A549 (cell line): ENCODE measurements at regions not wholly inside any gene's neighbourhood (a gene's known extent, or its start where the extent isn't known, plus 50 kb on each side); places are given as distances from the start of the nearest gene placed in this dataset.

Experiments used
- ATAC-seq, 2 experiments: fragments of 200-7000 bp in 1 of 2; fragments of >200 bp in 1 of 2; cut with Nextera tagmentation in 1 of 2; cut with Tn5 transposase in 1 of 2; 3 replicates each; pipeline versions ENCODE4 v1.8.0 to v1.9.1; 2018 to 2020; ENCODE audit warnings: mild to moderate bottlenecking in 1 of 2, moderate library complexity in 1 of 2
- CTCF ChIA-PET: fragments of 300-600 bp; sonication (Branson Sonifier 250); formaldehyde crosslinking; extraction: SDS; loops from one replicate; lab custom pipeline; 2021; ENCODE audit warnings: antibody characterized with exemption, inconsistent platforms; lab: Yijun Ruan, JAX
- POLR2A ChIA-PET: fragments of 350-600 bp; formaldehyde crosslinking; extraction: SDS; loops from one replicate; lab custom pipeline; 2021; ENCODE audit warnings: antibody characterized with exemption, inconsistent platforms; lab: Yijun Ruan, JAX
- DNase-seq, 2 experiments: peaks; one replicate each; pipeline versions ENCODE4 v3.0.0 to v3.0.0-alpha.2; 2011 to 2016; ENCODE audit warnings: low read depth in 1 of 2, low spot score in 1 of 2
- FAIRE-seq: peaks from 2 replicates; lab custom pipeline; 2011; peaks lifted over from hg19 to GRCh38; lab: Jason Lieb, UNC
- H3K27ac ChIP-seq, 2 experiments: fragments of >200 bp; sonication (Bioruptor Twin); formaldehyde crosslinking; 3 replicates each; pipeline ENCODE4 v1.5.1; 2016 to 2017
- H3K4me1 ChIP-seq: fragments of >200 bp; sonication (Bioruptor Twin); formaldehyde crosslinking; 3 replicates; pipeline ENCODE4 v1.6.1; 2016
- H3K4me2 ChIP-seq: fragments of >200 bp; sonication (Bioruptor Twin); formaldehyde crosslinking; 3 replicates; pipeline ENCODE4 v1.6.1; 2016
- H3K4me3 ChIP-seq: fragments of >200 bp; sonication (Bioruptor Twin); formaldehyde crosslinking; 3 replicates; pipeline ENCODE4 v1.5.1; 2016
- H3K9me3 ChIP-seq: fragments of >200 bp; sonication (Bioruptor Twin); formaldehyde crosslinking; 3 replicates; pipeline ENCODE4 v1.6.1; 2016
- BHLHE40 ChIP-seq: IDR thresholded peaks from 2 replicates; pipeline ENCODE4 v1.6.1; 2012; ENCODE audit warnings: low read depth, low read length, inconsistent platforms
- CEBPB ChIP-seq, 2 experiments: fragments of >200 bp in 1 of 2; sonication (Bioruptor Twin) in 1 of 2; formaldehyde crosslinking in 1 of 2; IDR thresholded peaks; 2 replicates each; pipeline ENCODE4 v1.6.1; 2012 to 2016
- CTCF ChIP-seq: fragments of >200 bp; sonication (Bioruptor Twin); formaldehyde crosslinking; IDR thresholded peaks from 3 replicates; pipeline ENCODE4 v1.5.1; 2016
- EHF ChIP-seq: fragments of 250-450 bp; sonication (Bioruptor Pico); IDR thresholded peaks from 2 replicates; pipeline ENCODE4 v1.5.0; 2020; ENCODE audit warnings: mild to moderate bottlenecking
- ESRRA ChIP-seq: fragments of 150-350 bp; IDR thresholded peaks from 2 replicates; pipeline ENCODE4 v1.6.1; 2014; ENCODE audit warnings: mild to moderate bottlenecking, low read length, borderline replicate concordance
- FOXS1 ChIP-seq: fragments of 250-450 bp; sonication (Bioruptor Pico); IDR thresholded peaks from 2 replicates; pipeline ENCODE4 v1.5.0; 2020; ENCODE audit warnings: mild to moderate bottlenecking, moderate library complexity
- HDAC2 ChIP-seq: fragments of 200-600 bp; sonication (generic); IDR thresholded peaks from 2 replicates; pipeline ENCODE4 v1.6.1; 2016
- HEYL ChIP-seq: fragments of 250-450 bp; sonication (Bioruptor Pico); IDR thresholded peaks from 2 replicates; pipeline ENCODE4 v1.8.0; 2021; ENCODE audit warnings: mild to moderate bottlenecking, moderate library complexity
- JUN ChIP-seq, 2 experiments: fragments of >200 bp; sonication (Bioruptor Twin); formaldehyde crosslinking; IDR thresholded peaks; 2 replicates in 1 of 2; 3 replicates in 1 of 2; pipeline ENCODE4 v1.6.1; 2016 to 2017
- JUNB ChIP-seq: fragments of >200 bp; sonication (Bioruptor Twin); formaldehyde crosslinking; IDR thresholded peaks from 2 replicates; pipeline ENCODE4 v1.6.1; 2016
- KDM5A ChIP-seq: fragments of 200-600 bp; sonication (generic); IDR thresholded peaks from 2 replicates; pipeline ENCODE4 v1.6.1; 2016; ENCODE audit warnings: antibody characterized with exemption, mild to moderate bottlenecking
- MAFK ChIP-seq: fragments of 450-650 bp; IDR thresholded peaks from 2 replicates; pipeline ENCODE4 v1.6.1; 2014; ENCODE audit not compliant: partially characterized antibody
- MAZ ChIP-seq: fragments of 150-350 bp; IDR thresholded peaks from 2 replicates; pipeline ENCODE4 v1.6.1; 2014; ENCODE audit warnings: antibody characterized with exemption, low read depth, low read length, borderline replicate concordance
- NPAS2 ChIP-seq: fragments of 250-450 bp; sonication (Bioruptor Pico); IDR thresholded peaks from 2 replicates; pipeline ENCODE4 v1.8.0; 2022; ENCODE audit warnings: mild to moderate bottlenecking, moderate library complexity, borderline replicate concordance
- POLR2AphosphoS2 ChIP-seq: conservative IDR thresholded peaks from 2 replicates; pipeline ENCODE4 v1.6.1; 2012; ENCODE audit warnings: low read length, improper control_type of control experiment, inconsistent platforms
- RFX5 ChIP-seq: fragments of 450-650 bp; IDR thresholded peaks from 2 replicates; pipeline ENCODE4 v1.7.1; 2014; ENCODE audit warnings: antibody characterized with exemption, mild to moderate bottlenecking, moderate library complexity
- RNF2 ChIP-seq: fragments of 200-600 bp; sonication (generic); IDR thresholded peaks from 2 replicates; pipeline ENCODE4 v1.6.1; 2016; ENCODE audit warnings: low read depth, mild to moderate bottlenecking, antibody characterized with exemption, moderate library complexity, borderline replicate concordance
- SMC3 ChIP-seq: fragments of >200 bp; sonication (Bioruptor Twin); formaldehyde crosslinking; IDR thresholded peaks from 3 replicates; pipeline ENCODE4 v1.6.1; 2018; ENCODE audit warnings: inconsistent platforms
- TFCP2L1 ChIP-seq: fragments of 250-450 bp; sonication (Bioruptor Pico); IDR thresholded peaks from 2 replicates; pipeline ENCODE4 v1.5.0; 2021; ENCODE audit warnings: mild to moderate bottlenecking
- TP53 ChIP-seq: fragments of 250-450 bp; sonication (Bioruptor Pico); IDR thresholded peaks from 2 replicates; pipeline ENCODE4 v1.5.0; 2021; ENCODE audit warnings: mild to moderate bottlenecking, moderate library complexity
- ZFP36 ChIP-seq: fragments of 450-650 bp; IDR thresholded peaks from 2 replicates; pipeline ENCODE4 v1.6.1; 2014; ENCODE audit warnings: borderline replicate concordance; ENCODE audit not compliant: partially characterized antibody
- WGBS: methylation state at CpG from one replicate; pipeline ENCODE4 v1.1.6; 2017; ENCODE audit errors: missing lambda C conversion rate; 5-methylcytosine and 5-hydroxymethylcytosine counted together

- FAIRE-seq (no peak), DNase-seq (no peak), ATAC-seq (no peak)
- CTCF ChIA-PET = interaction anchor here (0.6 kb wide), 3 partner anchors 38 to 695 kb away, joined by 4 to 5 read pairs (median 4); no protein-coding TSS in a partner anchor
- Histone ChIP-seq H3K4me1 (no peaks in the 10 kb centered on the region), H3K9me3 (no peaks in the 10 kb centered on the region), H3K4me2 (no peak overlapping the region)
- TF ChIP-seq NPAS2 (CRISPR knock-in tag) = no peak
- TF ChIP-seq, all 56 proteins: peak for 0
- Histone ChIP-seq H3K4me3 (no peak overlapping the region), H3K27ac (no peak overlapping the region)
- 69% methylated on average over 6 of the region's 6 CpGs for WGBS
- POLR2A ChIA-PET = interaction anchor here (0.6 kb wide), 1 partner anchor 652 kb away, joined by 3 read pairs; no protein-coding TSS in a partner anchor
These were observed 69.0 kb upstream of the ZSWIM6 start for GRCh38 chr5:61263072-61263471.

GRCh38 chr5:61263561-61264272, 68.3 kb upstream of the ZSWIM6 start:
- Histone ChIP-seq H3K27ac (no peak overlapping the region), H3K4me1 (no peaks in the 10 kb centered on the region), H3K4me2 (no peak overlapping the region), H3K9me3 (no peaks in the 10 kb centered on the region), H3K4me3 (no peak overlapping the region)
- POLR2A ChIA-PET = no interaction called here
- ATAC-seq (no peak), FAIRE-seq (no peak), DNase-seq (no peak)
- WGBS = 75% methylated on average over 11 of the region's 11 CpGs
- CTCF ChIA-PET = interaction anchor here (0.6 to 1.3 kb wide), 2 partner anchors 8 to 714 kb away, joined by 3 read pairs; no protein-coding TSS in a partner anchor
- TF ChIP-seq TP53 = no peak
- no peak for TF ChIP-seq BHLHE40
- no peak for TF ChIP-seq POLR2AphosphoS2
- TF ChIP-seq CTCF = no peak
- no peak for TF ChIP-seq TFCP2L1 (CRISPR knock-in tag)
- TF ChIP-seq JUNB = no peak
- no peak for TF ChIP-seq HEYL (CRISPR knock-in tag)
- no peak for TF ChIP-seq MAZ
- no peak for TF ChIP-seq SMC3
- no peak for TF ChIP-seq JUN (IDR thresholded peaks at IDR 0.05)
- no peak for TF ChIP-seq ZFP36
- TF ChIP-seq CEBPB (IDR thresholded peaks at IDR 0.05) = no peak
- TF ChIP-seq MAFK = no peak
- no peak for TF ChIP-seq KDM5A
- TF ChIP-seq RFX5 = no peak
- no peak for TF ChIP-seq ESRRA

- H3K4me3 ChIP-seq = no peak overlapping the region
- ChIA-PET CTCF (interaction anchor here (0.6 to 1.3 kb wide), 2 partner anchors 9 to 714 kb away, joined by 3 read pairs; no protein-coding TSS in a partner anchor), POLR2A (no interaction called here)
- FAIRE-seq (no peak), ATAC-seq (no peak), DNase-seq (no peak)
- no peaks in the 10 kb centered on the region for H3K4me1 ChIP-seq
- 65% methylated on average over 4 of the region's 4 CpGs for whole genome bisulfite sequencing
- H3K27ac ChIP-seq = no peak overlapping the region
- no peak overlapping the region for H3K4me2 ChIP-seq
- TF ChIP-seq HDAC2 (no peak), FOXS1 (no peak), RNF2 (no peak), EHF (no peak)
- no peaks in the 10 kb centered on the region for H3K9me3 ChIP-seq
These were observed 67.8 kb upstream of the ZSWIM6 start for GRCh38 chr5:61264273-61264661.
